NCI-H146 treated with DMSO at 0.1 percent for 48 hours (cell line): ENCODE measurements at regions not wholly inside any gene's neighbourhood (a gene's known extent, or its start where the extent isn't known, plus 50 kb on each side); places are given as distances from the start of the nearest gene placed in this dataset.

Experiments
- DNase-seq: peaks from one replicate; lab custom pipeline; 2025; ENCODE audit not compliant: unreplicated experiment; lab: John Stamatoyannopoulos, UW

- no peak for DNase-seq
Measured at GRCh38 chr1:232484856-232485255, 145.1 kb downstream of the SIPA1L2 start.

GRCh38 chr1:232483826-232484225, 146.1 kb downstream of the SIPA1L2 start:
- DNase-seq = no peak

GRCh38 chr1:232481091-232481490, 148.8 kb downstream of the SIPA1L2 start:
- no peak for DNase-seq

- no peak for DNase-seq
Measured at GRCh38 chr1:232477728-232478127, 152.2 kb downstream of the SIPA1L2 start.

GRCh38 chr1:232476538-232476950, 153.4 kb downstream of the SIPA1L2 start:
- DNase-seq = no peak

GRCh38 chr1:232474826-232475225, 155.1 kb downstream of the SIPA1L2 start:
- DNase-seq = no peak

- DNase-seq = no peak
Measured at GRCh38 chr1:232473900-232474299, 156.0 kb downstream of the SIPA1L2 start.

GRCh38 chr1:232473324-232473723, 156.6 kb downstream of the SIPA1L2 start:
- DNase-seq = no peak

- DNase-seq = no peak
Measured at GRCh38 chr1:232472485-232473041, 157.4 kb downstream of the SIPA1L2 start.

- DNase-seq = no peak
Measured at GRCh38 chr1:232471250-232471649, 158.7 kb downstream of the SIPA1L2 start.

- no peak for DNase-seq
Measured at GRCh38 chr1:232470711-232471110, 159.2 kb downstream of the SIPA1L2 start.

- no peak for DNase-seq
Measured at GRCh38 chr1:232468249-232468648, 161.7 kb downstream of the SIPA1L2 start.

- DNase-seq = no peak
Measured at GRCh38 chr1:232467073-232467760, 162.7 kb downstream of the SIPA1L2 start.

- no peak for DNase-seq
Measured at GRCh38 chr1:232464325-232464724, 165.6 kb downstream of the SIPA1L2 start.

- DNase-seq = no peak
Measured at GRCh38 chr1:232463225-232463624, 166.7 kb downstream of the SIPA1L2 start.

GRCh38 chr1:232462213-232462612, 167.7 kb downstream of the SIPA1L2 start:
- no peak for DNase-seq

GRCh38 chr1:232459826-232460225, 170.1 kb downstream of the SIPA1L2 start:
- no peak for DNase-seq

- DNase-seq = no peak
Measured at GRCh38 chr1:232459087-232459486, 170.8 kb downstream of the SIPA1L2 start.

- no peak for DNase-seq
Measured at GRCh38 chr1:232457595-232457994, 172.3 kb downstream of the SIPA1L2 start.

GRCh38 chr1:232456714-232457113, 173.2 kb downstream of the SIPA1L2 start:
- no peak for DNase-seq

GRCh38 chr1:232454227-232454886, 175.6 kb downstream of the SIPA1L2 start:
- no peak for DNase-seq

GRCh38 chr1:232452736-232453440, 177.0 kb downstream of the SIPA1L2 start:
- DNase-seq = no peak
